ENCODE measurements at regions not wholly inside any gene's neighbourhood (a gene's known extent, or its start where the extent isn't known, plus 50 kb on each side); places are given as distances from the start of the nearest gene placed in this dataset.

GRCh38 chr3:72039677-72040076 lies 254.7 kb upstream of the PROK2 start:
- no peaks in the 10 kb centered on the region for H3F3A ChIP-seq (replicated peaks; ENCODE audit: low read depth)
- DNase-seq (ENCODE audit: low spot score) (no peak), ATAC-seq (no peak)
- H3K9me3 Mint-ChIP-seq = peaks cover 4% of the 10 kb centered on the region; the same call in 2 of the 3 replicates
- no peaks in the 10 kb centered on the region for H3K27me3 Mint-ChIP-seq (ENCODE audit: insufficient read depth, low read depth, poor library complexity)
- H3K36me3 ChIP-seq (ENCODE audit: insufficient read depth) = no peaks in the 10 kb centered on the region
- H2AFZ ChIP-seq = no peak overlapping the region
- no peak overlapping the region for H3K27ac Mint-ChIP-seq
- H3K36me3 Mint-ChIP-seq (ENCODE audit: low read depth) = peaks cover 3% of the 10 kb centered on the region; the same call in 1 of the 3 replicates
- no peaks in the 10 kb centered on the region for H3K27me3 ChIP-seq (ENCODE audit: insufficient read depth)
- H3K9me2 ChIP-seq (ENCODE audit: insufficient read depth) = peaks cover 8% of the 10 kb centered on the region; the same call in 1 of the 2 replicates
- H3K4me3 Mint-ChIP-seq = no peak overlapping the region
- TF ChIP-seq, protein P1, sequence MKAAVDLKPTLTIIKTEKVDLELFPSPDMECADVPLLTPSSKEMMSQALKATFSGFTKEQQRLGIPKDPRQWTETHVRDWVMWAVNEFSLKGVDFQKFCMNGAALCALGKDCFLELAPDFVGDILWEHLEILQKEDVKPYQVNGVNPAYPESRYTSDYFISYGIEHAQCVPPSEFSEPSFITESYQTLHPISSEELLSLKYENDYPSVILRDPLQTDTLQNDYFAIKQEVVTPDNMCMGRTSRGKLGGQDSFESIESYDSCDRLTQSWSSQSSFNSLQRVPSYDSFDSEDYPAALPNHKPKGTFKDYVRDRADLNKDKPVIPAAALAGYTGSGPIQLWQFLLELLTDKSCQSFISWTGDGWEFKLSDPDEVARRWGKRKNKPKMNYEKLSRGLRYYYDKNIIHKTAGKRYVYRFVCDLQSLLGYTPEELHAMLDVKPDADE (IDR thresholded peaks at IDR 0.05) = no peak
- TF ChIP-seq POLR2AphosphoS5 (IDR thresholded peaks at IDR 0.05; ENCODE audit: low read depth) = no peak
- TF ChIP-seq EZH2 (IDR thresholded peaks at IDR 0.05; ENCODE audit: low read depth, unreplicated experiment) = no peak
- no peak for TF ChIP-seq ZNF331 (CRISPR knock-in tag; IDR thresholded peaks at IDR 0.05; ENCODE audit: low read depth)
- no peak for TF ChIP-seq ZNF114 (CRISPR knock-in tag; IDR thresholded peaks at IDR 0.05)
- TF ChIP-seq NANOG (IDR thresholded peaks at IDR 0.05; ENCODE audit: borderline replicate concordance) = no peak
- TF ChIP-seq EZH2phosphoT487 (IDR thresholded peaks at IDR 0.05; ENCODE audit: unreplicated experiment) = no peak
- TF ChIP-seq REST (IDR thresholded peaks at IDR 0.05; ENCODE audit: unreplicated experiment) = no peak
- TF ChIP-seq, protein P2, sequence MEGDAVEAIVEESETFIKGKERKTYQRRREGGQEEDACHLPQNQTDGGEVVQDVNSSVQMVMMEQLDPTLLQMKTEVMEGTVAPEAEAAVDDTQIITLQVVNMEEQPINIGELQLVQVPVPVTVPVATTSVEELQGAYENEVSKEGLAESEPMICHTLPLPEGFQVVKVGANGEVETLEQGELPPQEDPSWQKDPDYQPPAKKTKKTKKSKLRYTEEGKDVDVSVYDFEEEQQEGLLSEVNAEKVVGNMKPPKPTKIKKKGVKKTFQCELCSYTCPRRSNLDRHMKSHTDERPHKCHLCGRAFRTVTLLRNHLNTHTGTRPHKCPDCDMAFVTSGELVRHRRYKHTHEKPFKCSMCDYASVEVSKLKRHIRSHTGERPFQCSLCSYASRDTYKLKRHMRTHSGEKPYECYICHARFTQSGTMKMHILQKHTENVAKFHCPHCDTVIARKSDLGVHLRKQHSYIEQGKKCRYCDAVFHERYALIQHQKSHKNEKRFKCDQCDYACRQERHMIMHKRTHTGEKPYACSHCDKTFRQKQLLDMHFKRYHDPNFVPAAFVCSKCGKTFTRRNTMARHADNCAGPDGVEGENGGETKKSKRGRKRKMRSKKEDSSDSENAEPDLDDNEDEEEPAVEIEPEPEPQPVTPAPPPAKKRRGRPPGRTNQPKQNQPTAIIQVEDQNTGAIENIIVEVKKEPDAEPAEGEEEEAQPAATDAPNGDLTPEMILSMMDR (conservative IDR thresholded peaks at IDR 0.05; ENCODE audit: low read depth in 2 of 2) = no peak
- no peak for TF ChIP-seq ZNF462 (CRISPR knock-in tag; IDR thresholded peaks at IDR 0.05)
- TF ChIP-seq CREB1 (CRISPR knock-in tag; IDR thresholded peaks at IDR 0.05; ENCODE audit: low read depth) = no peak
- no peak for TF ChIP-seq STAT1 (IDR thresholded peaks at IDR 0.05; ENCODE audit: unreplicated experiment)
- no peak for TF ChIP-seq JUNB (IDR thresholded peaks at IDR 0.05; ENCODE audit: unreplicated experiment)
- no peaks in the 10 kb centered on the region for H4K20me1 ChIP-seq (replicated peaks; ENCODE audit: insufficient read depth)
- H3K4me1 ChIP-seq (ENCODE audit: insufficient read depth) = no peaks in the 10 kb centered on the region
- H3K79me2 ChIP-seq (replicated peaks; ENCODE audit: insufficient read depth) = no peaks in the 10 kb centered on the region
- H3K4me2 ChIP-seq = no peak overlapping the region
- H3K4me3 ChIP-seq = no peak overlapping the region
- peaks cover 4% of the 10 kb centered on the region for H3K4me1 Mint-ChIP-seq
- H3K27ac ChIP-seq (ENCODE audit: low read depth) = no peak overlapping the region
